Sigmoid colon (tissue), 4 donors: ENCODE measurements at regions not wholly inside any gene's neighbourhood (a gene's known extent, or its start where the extent isn't known, plus 50 kb on each side); places are given as distances from the start of the nearest gene placed in this dataset.

Experiments
- POLR2A ChIP-seq, 2 donors: fragments of 450-650 bp; IDR thresholded peaks; one replicate each; pipeline ENCODE4 v1.6.1; 2016; ENCODE audit warnings: antibody characterized with exemption in 2 of 2, mild to moderate bottlenecking in 2 of 2, moderate library complexity in 2 of 2
- POLR2AphosphoS5 ChIP-seq, 4 donors: sonication (generic); formaldehyde crosslinking; IDR thresholded peaks; one replicate each; pipeline ENCODE4 v1.6.1; 2017; ENCODE audit warnings: antibody characterized with exemption in 4 of 4
- TF ChIP-seq, protein P1 (sequence below), 4 experiments: fragments of 450-650 bp in 3 of 4; fragments of 200-600 bp in 1 of 4; IDR thresholded peaks; one replicate each; pipeline ENCODE4 v1.5.1; 2016 to 2019; ENCODE audit warnings: antibody characterized with exemption in 4 of 4, mild to moderate bottlenecking in 3 of 4, moderate library complexity in 2 of 4

DNA sequence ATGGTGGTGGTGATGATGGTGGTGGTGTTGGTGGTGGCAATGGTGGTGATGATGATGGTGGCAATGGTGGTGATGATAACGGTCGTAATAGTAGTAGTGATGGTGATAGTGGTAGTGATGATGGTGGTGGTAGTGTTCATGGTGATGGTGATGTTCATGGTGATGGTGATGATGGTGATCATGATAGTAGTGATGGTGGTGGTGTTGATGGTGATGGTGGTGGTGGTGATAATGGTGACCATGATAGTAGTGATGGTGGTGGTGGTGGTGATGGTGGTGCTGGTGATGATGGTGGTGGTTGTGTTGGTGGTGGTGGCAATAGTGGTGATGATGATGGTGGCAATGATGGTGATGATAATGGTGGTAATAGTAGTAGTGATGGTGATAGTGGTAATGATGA lies 68.0 kb downstream of the SOX9 start:
- TF ChIP-seq, protein P1, sequence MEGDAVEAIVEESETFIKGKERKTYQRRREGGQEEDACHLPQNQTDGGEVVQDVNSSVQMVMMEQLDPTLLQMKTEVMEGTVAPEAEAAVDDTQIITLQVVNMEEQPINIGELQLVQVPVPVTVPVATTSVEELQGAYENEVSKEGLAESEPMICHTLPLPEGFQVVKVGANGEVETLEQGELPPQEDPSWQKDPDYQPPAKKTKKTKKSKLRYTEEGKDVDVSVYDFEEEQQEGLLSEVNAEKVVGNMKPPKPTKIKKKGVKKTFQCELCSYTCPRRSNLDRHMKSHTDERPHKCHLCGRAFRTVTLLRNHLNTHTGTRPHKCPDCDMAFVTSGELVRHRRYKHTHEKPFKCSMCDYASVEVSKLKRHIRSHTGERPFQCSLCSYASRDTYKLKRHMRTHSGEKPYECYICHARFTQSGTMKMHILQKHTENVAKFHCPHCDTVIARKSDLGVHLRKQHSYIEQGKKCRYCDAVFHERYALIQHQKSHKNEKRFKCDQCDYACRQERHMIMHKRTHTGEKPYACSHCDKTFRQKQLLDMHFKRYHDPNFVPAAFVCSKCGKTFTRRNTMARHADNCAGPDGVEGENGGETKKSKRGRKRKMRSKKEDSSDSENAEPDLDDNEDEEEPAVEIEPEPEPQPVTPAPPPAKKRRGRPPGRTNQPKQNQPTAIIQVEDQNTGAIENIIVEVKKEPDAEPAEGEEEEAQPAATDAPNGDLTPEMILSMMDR (IDR thresholded peaks at IDR 0.05), result no peak
- TF ChIP-seq POLR2A (IDR thresholded peaks at IDR 0.05), result no peak
- no peak for TF ChIP-seq POLR2AphosphoS5 (IDR thresholded peaks at IDR 0.05)
